ENCODE measurements at regions not wholly inside any gene's neighbourhood (a gene's known extent, or its start where the extent isn't known, plus 50 kb on each side); places are given as distances from the start of the nearest gene placed in this dataset.

GRCh38 chr5:61748121-61748520 is 416.1 kb downstream of the ZSWIM6 start:
- TF ChIP-seq CTCF (IDR thresholded peaks at IDR 0.05) (no peak), POLR2A (IDR thresholded peaks at IDR 0.05) (no peak)
